HG02973 (cell line): ENCODE measurements at regions not wholly inside any gene's neighbourhood (a gene's known extent, or its start where the extent isn't known, plus 50 kb on each side); places are given as distances from the start of the nearest gene placed in this dataset.

Experiments
- ATAC-seq: cut with Tn5 transposase; IDR thresholded peaks from one replicate; pipeline ENCODE4 v1.9.1; 2021; ENCODE audit warnings: moderate library complexity; ENCODE audit not compliant: unreplicated experiment

- ATAC-seq: no peak
Measured at GRCh38 chr18:78021196-78021595, 771.5 kb downstream of the GALR1 start.

- ATAC-seq: no peak
Measured at GRCh38 chr18:78031589-78031988, 781.9 kb downstream of the GALR1 start.

- no peak for ATAC-seq
Measured at GRCh38 chr18:78031991-78032390, 782.3 kb downstream of the GALR1 start.

GRCh38 chr18:78032574-78032973, 782.9 kb downstream of the GALR1 start:
- ATAC-seq: no peak

GRCh38 chr18:78034755-78035154, 785.1 kb downstream of the GALR1 start:
- no peak for ATAC-seq

- no peak for ATAC-seq
Measured at GRCh38 chr18:78041218-78041617, 791.6 kb downstream of the GALR1 start.

GRCh38 chr18:78046631-78047030, 797.0 kb downstream of the GALR1 start:
- no peak for ATAC-seq

GRCh38 chr18:78049281-78049680, 799.6 kb downstream of the GALR1 start:
- ATAC-seq: no peak

GRCh38 chr18:78054801-78055200, 805.2 kb downstream of the GALR1 start:
- no peak for ATAC-seq

- no peak for ATAC-seq
Measured at GRCh38 chr18:78056011-78056410, 806.4 kb downstream of the GALR1 start.

GRCh38 chr18:78069784-78070664, 820.4 kb downstream of the GALR1 start:
- ATAC-seq: no peak

- no peak for ATAC-seq
Measured at GRCh38 chr18:78071166-78071710, 821.6 kb downstream of the GALR1 start.

GRCh38 chr18:78071776-78072175, 822.1 kb downstream of the GALR1 start:
- ATAC-seq: no peak

GRCh38 chr18:78072375-78072774, 822.7 kb downstream of the GALR1 start:
- ATAC-seq: no peak

- no peak for ATAC-seq
Measured at GRCh38 chr18:78073275-78073674, 823.6 kb downstream of the GALR1 start.

- ATAC-seq: no peak
Measured at GRCh38 chr18:78074400-78075020, 824.9 kb downstream of the GALR1 start.

GRCh38 chr18:78080081-78080480, 830.4 kb downstream of the GALR1 start:
- no peak for ATAC-seq

GRCh38 chr18:78080761-78081160, 831.1 kb downstream of the GALR1 start:
- no peak for ATAC-seq

GRCh38 chr18:78082816-78083215, 833.2 kb downstream of the GALR1 start:
- ATAC-seq: no peak

GRCh38 chr18:78085241-78086185, 835.9 kb downstream of the GALR1 start:
- no peak for ATAC-seq

GRCh38 chr18:78086931-78087330, 837.3 kb downstream of the GALR1 start:
- ATAC-seq: no peak
